NOMO-1 treated with DMSO at 0.1 percent for 48 hours (cell line): ENCODE measurements at regions not wholly inside any gene's neighbourhood (a gene's known extent, or its start where the extent isn't known, plus 50 kb on each side); places are given as distances from the start of the nearest gene placed in this dataset.
A peak's percentile ranks its signal among the peaks of the same experiment; 100 is the strongest.
"Not testable (repeated sequence)": the region's sequence is repeated elsewhere in the genome, so short reads cannot be mapped to it uniquely, and the experiment has no call there.

Source experiments
- DNase-seq: peaks from one replicate; lab custom pipeline; 2025; ENCODE audit not compliant: unreplicated experiment; lab: John Stamatoyannopoulos, UW

DNA sequence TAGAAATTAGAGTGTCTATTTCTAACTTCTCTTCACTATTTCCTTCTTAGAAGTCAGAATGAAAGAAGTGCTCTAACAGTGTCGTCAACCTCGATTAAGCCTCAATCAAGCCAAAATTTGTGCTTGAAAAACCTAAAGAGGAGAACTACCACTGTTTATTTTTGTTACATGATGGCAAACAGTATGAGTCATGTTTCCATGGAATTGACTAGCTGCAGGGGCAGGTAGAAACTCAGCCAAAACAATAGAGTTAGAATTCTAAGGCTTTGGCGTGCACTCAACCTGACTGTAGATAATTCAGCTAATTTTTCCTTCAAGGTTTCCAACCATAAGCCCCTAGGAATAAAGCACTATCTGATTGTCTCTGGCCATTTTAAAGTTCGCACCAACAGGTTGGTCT is 415.9 kb downstream of the ETS1 start:
- DNase-seq = no peak

- DNase-seq = peak; percentile 40
These were observed 421.8 kb downstream of the ETS1 start for GRCh38 chr11:128165572-128165971.

DNA sequence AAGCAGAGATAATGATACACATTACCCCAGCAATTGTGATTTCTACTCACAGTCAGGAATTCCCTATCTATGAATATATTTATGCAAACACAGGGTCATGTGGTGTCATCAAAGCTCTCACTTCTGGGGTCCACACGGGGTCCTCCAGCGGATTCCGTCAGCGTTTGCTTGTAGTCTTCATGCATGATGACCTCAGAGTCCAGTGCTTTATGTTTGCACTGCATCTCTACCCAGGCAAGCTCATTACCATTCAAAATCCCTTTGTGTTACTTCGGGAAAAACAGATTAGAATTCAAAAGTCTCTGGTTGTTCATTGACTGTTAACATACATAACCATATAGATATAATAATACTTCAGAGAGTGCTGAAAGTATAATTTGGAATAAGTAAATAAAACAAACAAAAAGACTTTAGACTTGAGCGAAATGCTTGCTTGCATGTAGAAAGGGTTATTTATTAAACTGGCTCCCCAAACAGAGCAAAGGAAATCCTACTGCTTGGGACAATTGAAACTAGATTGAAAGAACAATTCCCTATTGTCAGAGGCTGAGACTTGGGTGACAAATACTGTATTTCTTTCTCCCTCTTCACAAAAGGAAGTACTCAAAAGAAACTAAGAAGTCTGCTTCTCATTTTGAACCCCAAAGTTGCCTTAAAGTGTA is 423.1 kb downstream of the ETS1 start:
- no peak for DNase-seq

GRCh38 chr11:128161994-128162393 is 425.4 kb downstream of the ETS1 start:
- DNase-seq = no peak

DNA sequence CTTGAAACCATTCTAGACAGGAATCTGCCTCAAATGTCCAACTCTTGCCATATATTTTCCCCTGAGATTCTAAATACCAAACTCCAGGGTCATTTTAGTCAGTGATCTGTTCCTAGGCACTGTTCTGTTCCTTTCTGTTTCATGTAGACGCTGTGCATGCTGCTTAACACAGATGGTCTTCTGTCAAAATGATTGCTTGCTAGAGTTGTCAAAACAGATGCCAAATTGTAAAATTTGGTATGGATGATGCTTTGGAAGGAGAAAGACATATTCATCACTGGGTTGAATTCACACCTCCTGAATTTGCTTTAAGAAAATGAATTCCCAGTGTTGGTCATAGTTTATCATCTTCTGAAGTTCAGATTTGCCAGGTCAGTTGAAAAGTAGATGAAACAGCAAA is 425.9 kb downstream of the ETS1 start:
- DNase-seq = no peak

DNA sequence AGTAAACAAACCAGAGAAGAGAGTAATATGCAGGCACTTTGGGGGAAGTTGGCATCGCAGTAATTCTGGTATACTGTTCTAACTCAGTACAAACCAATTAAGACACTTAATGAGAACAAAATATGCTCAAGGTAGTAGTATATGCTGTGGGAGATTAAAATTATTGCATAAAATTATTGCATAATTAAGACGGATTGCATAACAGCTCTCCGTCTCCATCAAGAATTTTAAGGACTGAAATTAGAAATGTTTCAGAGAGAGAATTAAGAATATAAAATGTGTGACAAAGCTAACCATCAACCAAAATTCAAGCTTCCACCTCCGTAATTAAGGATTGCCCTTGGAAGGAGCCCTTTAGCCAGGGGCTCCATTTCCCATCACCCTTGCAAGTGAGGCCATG is 428.5 kb downstream of the ETS1 start:
- DNase-seq = no peak

DNA sequence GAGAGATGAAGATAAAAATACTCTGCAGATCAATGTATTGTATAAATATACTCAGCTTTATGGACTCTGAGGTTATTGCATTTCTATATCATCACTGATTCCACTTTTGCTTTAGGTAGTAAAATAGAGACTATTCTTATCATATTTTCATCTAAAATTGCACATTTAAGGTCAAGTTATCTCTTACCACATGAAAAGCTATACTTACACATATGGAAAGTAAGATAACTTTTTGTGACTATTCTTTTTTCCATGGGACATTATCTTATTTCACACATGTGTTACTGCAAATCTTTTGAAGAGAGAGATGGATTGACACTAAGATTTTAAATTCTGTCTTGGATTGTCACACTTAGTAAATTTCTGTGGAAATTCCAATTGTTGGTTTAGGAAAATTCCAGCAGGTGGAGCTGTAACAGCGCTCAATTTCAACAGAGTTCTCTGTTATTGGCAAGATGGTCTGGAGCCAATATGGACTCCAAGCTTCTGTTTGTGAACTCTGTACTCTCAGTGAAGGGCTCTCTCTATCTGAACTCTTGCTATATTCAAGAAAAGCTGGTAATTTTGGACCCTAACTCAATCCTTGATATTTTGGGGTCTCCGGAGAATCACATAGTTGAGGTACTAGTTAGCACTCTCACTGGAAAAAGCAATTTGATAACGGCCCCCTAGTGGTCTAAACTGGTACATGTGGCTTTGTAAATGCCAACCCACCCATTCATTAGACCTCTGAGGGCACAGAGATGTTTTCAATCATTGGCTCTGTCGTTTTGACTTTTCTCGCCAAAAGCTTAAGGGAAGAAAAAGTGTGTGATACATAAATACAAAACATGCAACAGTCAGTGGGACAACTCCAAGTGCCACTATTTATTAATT is 429.7 kb downstream of the ETS1 start:
- DNase-seq = peak; percentile 74

DNA sequence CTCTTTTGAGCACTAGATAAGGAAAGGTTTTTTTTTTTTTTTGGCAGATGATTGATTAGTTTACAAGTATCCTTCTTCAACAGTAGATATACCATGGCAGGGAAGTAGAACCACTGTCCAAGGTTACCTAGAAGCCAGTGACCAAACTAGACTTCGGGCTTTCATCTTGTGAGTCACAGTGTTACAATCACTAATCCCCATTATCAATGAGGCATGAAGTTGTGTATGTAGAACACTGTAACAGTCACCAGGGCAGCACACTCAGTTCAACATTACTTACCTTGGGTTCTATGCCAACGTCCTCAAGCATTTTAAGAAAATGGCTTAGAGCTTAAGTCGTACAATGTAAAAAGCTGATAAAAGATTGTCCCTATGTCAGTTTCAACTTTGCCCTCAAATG is 430.9 kb downstream of the ETS1 start:
- DNase-seq = no peak

GRCh38 chr11:128155590-128155989 is 431.8 kb downstream of the ETS1 start:
- DNase-seq = no peak

DNA sequence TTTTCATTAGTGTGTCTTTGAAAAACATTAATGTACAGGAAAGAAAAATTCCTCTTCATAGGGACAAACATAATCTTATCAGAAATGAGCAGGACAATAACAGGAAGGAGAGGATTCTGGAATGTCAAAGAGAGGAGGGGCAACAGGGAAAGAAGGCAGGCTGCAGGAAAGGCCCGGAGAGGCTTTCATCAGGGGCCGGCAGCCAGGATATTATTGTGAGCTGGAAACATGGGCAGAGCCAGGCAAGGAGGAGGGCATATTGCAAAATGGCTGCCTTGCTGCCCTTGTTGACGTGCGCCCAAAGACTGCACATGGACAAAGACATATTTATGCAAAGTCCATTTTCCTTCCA is 433.7 kb downstream of the ETS1 start:
- no peak for DNase-seq

- no peak for DNase-seq
These were observed 434.3 kb downstream of the ETS1 start for GRCh38 chr11:128152796-128153696.

- no peak for DNase-seq
These were observed 435.6 kb downstream of the ETS1 start for GRCh38 chr11:128151780-128152179.

- no peak for DNase-seq
These were observed 436.0 kb downstream of the ETS1 start for GRCh38 chr11:128151338-128151737.

- no peak for DNase-seq
These were observed 439.1 kb downstream of the ETS1 start for GRCh38 chr11:128148208-128148607.

DNA sequence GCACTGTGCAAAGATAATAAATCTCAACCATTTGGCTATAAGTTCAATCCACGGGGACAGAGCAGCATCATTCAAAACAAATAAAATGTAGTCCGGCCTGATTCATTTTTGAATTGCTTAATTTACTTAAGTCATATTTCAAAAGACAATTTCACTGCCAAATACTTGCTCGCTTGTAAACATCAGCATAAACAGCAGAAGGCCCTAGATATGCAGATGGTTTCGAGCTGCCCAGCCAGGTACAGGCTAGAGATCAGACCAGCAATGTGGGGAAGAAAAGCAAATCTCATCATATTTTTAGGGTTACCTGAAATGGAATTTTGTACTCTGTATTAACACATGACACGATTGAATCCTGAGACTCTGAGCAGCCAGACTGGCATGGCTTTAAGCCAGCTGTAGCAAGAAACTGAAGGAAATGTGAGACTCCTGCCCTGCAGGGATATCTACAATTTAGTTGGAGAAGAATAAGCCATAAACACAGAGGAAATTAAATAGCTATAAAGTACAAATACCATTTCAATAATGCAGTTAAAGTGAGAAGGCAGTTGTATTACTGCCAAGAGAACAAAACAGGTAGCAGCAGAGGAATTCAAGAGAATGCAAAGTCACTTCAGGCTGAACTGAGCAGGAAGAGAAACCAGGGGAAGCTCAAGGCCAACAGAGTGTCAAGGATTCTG is 440.3 kb downstream of the ETS1 start:
- DNase-seq = no peak

DNA sequence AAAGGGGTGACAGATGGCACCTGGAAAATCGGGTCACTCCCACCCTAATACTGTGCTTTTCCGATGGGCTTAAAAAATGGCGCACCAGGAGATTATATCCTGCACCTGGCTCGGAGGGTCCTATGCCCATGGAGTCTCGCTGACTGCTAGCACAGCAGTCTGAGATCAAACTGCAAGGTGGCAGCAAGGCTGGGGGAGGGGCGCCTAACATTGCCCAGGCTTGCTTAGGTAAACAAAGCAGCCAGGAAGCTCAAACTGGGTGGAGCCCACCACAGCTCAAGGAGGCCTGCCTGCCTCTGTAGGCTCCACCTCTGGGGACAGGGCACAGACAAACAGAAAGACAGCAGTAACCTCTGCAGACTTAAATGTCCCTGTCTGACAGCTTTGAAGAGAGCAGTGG is 447.1 kb downstream of the ETS1 start:
- not testable (repeated sequence) for DNase-seq

GRCh38 chr11:128135451-128135850 is 451.9 kb downstream of the ETS1 start:
- no peak for DNase-seq

DNA sequence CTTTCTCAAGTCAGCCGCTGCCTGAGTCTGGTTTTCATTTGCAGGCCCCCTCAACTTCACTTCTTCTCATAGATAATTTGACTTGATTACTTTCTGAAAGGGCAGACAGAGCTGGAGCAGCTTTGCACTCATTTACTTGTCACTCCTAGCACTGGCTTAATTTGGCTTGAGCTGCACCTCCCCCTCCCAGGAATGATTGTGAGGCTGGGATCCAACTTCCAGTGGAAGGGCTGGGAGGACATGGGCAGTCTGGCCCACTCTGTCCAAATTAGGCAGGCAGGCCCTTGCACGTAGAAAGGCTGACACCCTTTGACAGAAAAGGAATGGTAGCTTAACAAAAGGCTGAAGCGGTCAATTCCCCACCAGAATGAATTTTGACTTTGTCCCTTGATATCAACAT is 453.9 kb downstream of the ETS1 start:
- DNase-seq = no peak

DNA sequence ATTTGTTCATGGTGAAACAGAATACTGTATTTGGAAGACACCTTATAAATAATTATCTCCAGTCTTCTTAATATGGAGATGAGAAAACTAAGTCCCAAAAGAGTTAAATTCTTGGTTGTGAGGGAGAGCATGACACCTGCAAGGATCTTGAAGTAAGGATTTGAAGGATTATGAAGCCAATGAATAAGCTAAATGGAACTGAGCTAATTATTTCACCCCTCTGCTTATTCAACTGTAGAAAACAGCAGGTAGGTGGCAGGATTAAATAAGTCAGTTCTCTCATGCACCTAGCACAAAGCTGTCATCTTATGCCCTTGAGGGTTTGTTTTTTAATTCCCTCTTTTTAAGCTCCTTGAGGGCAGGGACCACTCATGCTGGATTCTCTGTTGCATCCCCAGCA is 457.3 kb downstream of the ETS1 start:
- no peak for DNase-seq

DNA sequence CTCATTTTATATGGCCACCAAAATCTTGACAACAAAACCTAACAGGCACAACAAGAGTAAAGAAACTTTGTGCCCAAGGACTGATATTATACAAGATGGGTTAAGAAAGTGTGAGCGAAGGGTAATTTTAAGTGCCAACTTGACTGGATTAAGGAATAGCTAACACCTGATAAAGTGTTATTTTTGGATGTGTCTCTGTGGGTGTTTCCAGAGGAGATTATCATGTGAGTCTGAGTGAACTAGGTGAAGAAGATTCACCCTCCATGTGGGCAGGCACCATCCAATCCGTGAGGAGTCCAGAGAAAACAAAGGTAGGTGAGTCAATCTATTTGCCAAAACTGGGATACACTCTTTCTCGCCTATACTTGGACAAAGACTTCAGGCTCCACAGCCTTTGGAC is 461.6 kb downstream of the ETS1 start:
- no peak for DNase-seq

GRCh38 chr11:128116885-128117284 is 470.5 kb downstream of the ETS1 start:
- no peak for DNase-seq
